HG03060 (cell line): ENCODE measurements at regions not wholly inside any gene's neighbourhood (a gene's known extent, or its start where the extent isn't known, plus 50 kb on each side); places are given as distances from the start of the nearest gene placed in this dataset.
A peak's percentile ranks its signal among the peaks of the same experiment; 100 is the strongest.

Experiments
- ATAC-seq: cut with Tn5 transposase; IDR thresholded peaks from one replicate; pipeline ENCODE4 v1.9.1; 2021; ENCODE audit warnings: low read depth, moderate number of reproducible peaks; ENCODE audit not compliant: unreplicated experiment

DNA sequence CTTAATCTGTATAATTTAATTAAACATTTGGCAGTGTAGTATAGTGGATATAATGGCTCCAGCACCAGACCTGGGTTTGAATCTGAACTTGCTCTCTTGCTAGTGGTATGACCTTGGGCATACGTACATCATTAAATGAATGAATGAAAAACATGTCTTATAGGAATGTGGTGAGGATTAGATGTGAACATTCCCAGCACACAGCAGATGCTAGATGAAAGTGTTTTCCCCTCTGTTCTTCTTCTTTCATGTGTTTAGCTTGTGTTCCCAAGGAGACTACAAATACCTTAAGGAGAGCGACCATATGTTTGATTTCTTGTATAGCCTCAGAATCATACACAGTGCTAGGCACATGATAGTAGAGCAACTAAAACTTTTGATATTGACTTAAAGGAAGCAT lies 56.5 kb downstream of the CT47B1 start:
- ATAC-seq: no peak

DNA sequence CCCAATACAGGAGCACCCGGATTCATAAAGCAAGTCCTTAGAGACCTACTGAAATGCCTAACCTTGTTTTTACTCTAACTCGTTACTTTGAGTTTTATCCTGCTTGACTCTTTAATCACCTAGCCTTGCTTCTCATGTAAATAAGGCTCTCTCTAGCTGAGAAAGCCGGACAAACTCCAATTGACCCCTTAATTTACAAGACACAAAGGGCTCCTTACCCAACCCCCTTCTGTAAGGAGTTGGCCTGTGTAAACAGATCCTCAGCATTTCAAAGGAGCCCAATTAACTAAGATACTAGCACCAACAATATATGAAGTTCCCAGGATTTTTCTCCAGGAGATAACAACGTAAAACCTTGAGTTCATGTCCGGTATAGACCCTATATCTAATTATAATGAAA lies 61.7 kb downstream of the CT47B1 start:
- ATAC-seq: no peak

DNA sequence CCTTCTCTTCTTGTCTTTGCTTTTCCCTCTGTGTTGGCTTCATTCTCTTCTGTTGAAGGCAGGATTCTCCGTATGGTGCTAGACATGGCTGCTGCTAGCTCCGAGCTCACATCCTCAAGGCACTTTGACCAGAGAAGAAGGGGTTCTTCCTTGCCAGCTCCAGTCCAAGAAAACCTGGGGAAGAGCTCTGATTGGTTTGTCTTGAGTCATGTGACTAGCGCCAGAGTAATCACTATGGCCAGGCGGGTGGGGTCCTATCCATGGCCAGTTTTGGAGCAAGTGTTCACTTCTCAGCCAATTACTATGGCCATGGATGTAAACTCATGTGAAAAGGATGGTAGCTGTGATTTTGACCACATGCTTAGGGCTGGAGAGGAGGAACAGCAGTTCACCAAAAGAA lies 74.2 kb downstream of the CT47B1 start:
- ATAC-seq: no peak

DNA sequence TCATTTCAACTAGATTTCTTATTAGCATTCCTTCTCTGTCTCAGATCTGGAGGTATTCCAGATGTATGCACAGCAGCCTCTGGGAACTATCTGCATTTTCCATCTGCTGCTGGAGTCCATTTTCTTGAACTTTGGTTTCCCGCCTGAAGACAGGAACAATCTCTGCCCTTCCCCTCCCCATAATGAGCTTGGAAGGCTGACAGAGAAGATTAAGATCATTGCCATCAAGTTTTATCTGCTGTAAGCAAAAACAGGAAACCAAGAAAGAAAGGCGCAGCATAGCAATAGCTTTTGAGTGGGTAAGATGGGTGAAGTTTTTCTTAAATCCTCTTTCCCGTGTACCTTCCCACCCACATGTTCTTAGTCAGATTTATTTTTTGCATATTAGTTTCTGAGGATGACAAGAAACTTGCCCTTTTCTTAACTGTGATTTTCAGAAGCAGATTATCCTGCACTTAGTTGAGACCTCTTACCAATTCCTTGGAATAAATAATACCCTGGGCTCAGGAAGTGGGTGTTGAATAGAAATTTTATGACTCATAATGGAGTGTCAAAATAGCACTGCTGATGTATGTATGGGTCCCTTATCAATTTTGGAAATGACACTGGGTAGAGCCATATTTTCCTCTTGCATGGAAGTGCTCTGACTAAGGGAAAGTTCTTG lies 78.3 kb downstream of the CT47B1 start:
- no peak for ATAC-seq

DNA sequence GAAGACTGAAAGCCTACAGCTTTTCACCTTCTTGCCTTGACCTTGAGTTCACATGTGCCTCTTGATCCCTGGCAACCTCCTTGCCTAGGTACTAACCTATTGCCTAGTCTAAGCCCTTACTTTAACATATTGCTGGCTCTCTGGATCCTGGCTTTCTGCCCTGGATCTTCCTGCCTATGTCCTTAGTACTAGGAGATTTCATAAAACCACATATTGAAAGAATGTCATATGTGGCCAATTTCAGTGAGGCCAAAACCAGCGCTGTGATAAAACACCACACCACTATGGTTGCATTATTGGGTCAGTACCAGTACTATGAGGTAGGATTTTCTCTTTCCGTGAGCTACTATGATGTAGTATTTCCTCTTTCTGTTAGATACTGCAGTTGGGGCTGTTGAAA lies 80.4 kb downstream of the CT47B1 start:
- no peak for ATAC-seq

DNA sequence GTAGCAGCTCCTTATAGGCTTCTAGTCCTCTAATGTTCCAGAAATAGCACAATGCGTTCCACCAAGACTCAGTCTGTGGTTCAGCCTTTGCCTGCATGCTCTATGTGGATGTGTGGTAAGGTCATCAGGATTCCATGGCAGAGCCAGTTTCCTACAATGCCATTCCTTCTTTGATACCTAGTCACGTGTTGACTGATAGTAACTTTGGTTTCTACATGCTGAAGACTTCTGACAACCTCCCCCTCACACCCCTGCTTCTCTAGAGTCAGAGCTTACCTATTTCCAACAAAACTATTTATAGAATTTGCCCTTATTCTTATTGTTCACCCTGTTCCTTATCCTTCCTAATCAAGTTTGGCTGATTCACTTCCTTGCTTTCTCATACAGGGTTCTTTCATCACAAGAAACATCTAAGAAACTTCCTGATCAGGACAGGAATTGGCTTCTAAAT lies 81.1 kb downstream of the CT47B1 start:
- no peak for ATAC-seq

DNA sequence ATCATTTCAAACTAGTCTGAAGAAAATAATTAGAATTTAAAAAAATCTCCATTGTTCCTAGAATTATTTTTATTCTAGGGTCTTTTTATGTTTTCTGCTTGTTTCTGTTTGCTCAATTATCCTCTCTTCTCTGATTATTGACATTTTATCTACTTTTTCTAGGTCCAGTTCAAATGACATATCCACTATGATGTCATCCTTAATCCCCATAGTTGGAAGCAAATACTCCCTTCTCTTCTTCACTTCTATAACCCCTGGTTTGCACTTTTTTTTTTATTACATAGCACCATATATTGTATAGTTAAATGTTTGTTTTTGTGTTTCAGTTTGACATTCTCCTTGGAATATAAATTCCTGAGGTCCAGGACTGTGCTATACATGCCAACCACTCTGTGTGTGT lies 82.6 kb downstream of the CT47B1 start:
- ATAC-seq: no peak

DNA sequence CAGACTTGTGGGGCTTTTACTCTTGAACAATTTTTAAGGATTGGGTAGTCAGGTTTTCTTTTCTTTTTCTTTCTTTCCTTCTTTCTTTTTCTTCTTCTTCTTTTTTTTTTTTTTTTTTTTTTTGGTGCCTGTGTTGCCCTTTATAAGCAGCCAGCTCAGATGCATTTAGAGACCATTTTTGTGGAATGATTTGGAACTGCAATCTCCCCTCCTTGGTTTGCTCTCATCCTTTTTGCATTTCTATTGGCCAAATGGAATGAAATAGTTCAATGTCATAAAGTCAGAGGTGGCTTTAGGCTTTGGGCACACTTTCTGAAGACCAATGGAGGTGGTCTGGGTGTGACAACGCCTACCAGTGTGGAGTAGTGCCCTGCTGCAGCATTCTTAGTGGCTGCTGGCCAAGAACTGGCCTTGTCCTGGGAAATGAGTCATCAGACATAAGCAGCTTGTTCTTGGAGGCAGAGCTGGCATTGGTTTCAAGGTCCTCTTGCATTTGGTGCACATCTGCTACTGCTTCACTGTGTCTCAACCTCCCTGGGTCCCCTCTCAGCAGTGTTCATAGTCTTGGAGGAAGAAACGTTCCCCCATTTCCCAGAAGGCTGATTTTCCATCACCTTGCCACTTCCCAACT lies 84.5 kb downstream of the CT47B1 start:
- no peak for ATAC-seq

DNA sequence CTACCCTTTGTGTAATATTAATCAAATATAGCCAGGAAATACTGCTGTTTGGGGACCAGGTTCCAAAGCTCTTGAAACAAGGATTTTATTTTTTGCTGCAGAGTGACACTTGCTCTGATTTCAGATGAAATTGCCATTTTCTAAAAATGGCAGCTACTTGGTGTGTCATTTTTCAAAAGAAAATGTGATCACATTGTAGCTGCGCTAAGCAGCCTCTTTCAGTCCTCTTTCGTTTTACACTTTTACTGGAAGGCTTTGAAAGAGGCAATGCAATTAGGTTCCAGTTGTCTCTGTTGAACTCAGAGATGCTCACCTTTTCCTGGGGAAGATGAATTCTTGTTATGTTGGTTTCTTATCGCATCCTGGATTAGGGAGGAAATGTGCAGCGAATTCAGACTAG lies 85.1 kb downstream of the CT47B1 start:
- no peak for ATAC-seq

DNA sequence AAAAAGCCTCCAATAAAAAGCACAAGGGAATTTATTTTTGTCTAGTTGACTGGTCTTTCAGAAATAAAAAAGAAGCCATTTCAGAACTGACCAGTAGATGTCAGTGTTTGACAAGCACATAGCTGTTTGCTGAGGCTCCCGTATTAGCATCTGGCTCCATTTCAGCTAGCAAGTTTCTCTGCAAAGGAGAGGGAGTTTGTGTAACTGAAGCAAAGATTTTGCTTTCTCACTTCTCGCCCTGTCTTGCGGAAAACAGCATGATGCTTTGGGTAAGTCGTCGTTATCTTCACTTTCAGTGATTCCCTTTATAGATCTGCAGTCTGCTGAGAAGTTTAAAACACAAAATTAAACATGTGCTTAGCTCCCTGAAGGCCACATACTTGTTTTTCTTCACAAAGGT lies 85.5 kb downstream of the CT47B1 start:
- peak; percentile 68 for ATAC-seq

DNA sequence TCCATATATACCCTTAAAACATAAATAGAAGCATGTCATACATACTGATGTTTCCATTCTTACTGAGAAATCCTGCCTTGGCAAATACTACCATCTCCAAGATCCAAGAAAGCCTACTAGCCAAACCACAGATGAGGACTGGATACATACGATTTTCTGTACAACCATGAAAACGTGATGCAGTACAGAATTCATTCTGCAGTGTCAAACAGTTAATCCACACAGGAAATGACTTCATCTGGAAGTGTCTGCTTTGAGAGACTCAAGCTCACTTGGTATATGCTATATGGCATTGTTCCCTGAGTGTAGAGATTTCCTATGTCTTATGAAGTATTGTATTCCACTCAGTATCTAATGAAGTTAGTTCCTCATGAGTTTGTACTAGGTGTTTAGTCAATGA lies 94.3 kb downstream of the CT47B1 start:
- no peak for ATAC-seq

DNA sequence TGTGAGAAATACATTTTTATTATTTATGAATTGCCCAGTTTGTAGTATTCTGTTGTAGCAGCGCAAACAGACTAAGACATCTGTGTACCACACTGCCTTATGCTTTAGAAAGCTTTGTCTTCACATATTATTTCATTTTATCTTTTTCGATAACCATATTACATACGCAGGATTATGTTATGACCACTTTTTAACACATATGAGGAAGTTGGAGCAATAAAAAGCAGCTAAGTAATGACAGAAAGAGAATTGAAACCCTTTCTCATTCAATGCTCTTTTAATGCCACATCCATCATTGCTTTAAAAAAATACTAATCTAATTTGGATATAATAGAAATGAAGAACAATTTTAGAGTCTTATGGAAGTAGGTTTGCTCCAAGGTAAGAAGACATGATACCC lies 99.7 kb downstream of the CT47B1 start:
- no peak for ATAC-seq

DNA sequence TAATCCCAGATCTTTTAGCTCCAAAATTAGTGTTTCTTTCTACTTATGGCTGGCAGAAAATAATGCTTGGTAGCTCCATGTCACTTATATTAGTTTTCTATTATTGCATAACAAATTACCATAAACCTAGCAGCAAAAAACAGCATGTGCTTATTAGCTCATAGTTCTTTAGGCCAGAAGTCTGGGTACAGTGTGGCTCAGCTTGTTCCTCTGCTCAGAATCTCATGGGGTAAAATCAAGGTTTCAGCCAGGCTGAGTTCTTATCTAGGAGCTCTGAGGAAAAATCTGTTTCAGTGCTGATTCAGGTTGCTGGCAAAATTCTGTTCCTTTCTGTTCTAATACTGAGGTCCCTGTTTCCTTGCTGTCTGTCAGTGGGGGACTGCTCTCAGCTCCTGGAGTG lies 101.1 kb downstream of the CT47B1 start:
- no peak for ATAC-seq

DNA sequence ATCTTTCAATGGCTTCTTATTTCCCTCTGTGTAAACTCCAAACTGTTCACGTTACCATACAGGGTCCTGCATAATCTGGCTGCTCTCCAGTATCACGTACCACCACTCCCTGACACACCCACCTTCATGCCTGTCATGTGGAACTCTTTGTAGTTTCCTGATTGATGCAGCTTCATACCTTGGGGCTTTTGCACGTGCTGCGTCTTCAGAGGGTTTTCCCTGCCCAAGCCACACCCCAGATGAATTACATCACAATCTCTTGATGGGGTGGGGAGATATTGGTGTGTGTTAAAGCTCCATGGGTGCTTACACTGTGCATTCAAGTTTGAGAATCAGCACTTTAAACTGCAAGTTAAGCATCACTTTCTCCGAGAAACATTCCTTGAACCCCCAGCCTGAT lies 101.9 kb downstream of the CT47B1 start:
- no peak for ATAC-seq

DNA sequence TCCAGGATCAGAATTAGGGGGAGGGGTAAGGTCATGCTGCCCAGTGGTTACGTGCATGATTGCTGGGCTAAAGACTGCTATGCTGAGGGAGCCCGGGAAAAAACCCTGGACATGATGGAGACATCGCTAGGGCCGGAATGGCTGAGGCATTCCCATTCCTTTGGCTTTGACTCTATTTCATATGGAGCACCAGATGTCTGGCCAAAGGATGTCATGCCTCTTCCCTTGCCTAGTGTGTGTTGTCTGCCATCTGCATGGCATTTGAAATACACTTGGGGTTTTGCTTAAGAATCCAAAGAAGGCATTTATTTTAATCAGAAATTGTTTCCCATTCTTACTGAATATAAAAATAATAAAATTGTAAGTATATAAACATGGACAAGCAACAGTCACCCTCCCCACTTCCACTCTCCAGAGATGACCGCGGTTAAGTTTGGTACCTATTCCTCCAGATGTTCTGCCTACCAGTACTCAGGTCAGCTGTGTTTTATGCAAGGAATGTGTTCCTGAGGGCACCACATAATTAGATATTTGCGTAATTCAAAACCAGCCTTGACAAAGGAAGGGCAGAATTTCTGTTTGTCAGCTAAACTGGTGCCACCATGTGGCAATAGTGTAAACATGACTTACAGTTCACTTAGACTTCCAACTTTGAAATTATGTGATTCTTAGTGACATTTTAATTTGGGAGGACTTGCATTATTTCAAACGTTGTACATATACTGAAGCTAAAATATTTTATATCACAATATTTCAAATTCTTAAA lies 105.9 kb downstream of the CT47B1 start:
- ATAC-seq: no peak

DNA sequence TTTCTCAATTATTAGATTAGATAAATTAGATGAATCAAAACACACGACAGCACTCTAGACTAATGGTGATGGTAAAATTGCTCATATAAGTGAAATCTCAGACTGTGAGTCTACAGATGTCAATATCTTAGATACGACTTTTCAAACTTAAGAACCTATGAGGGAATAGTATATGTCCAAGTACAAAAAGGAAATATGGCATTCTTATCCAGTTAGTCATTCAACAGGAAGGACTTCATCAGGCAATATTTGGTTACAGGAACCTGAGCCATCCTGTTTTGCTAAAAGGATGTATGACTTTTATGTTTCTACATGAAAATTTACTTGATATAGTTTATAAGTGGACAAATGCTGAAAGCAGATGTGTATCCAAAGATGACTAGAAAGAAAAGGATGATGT lies 107.0 kb downstream of the CT47B1 start:
- no peak for ATAC-seq

DNA sequence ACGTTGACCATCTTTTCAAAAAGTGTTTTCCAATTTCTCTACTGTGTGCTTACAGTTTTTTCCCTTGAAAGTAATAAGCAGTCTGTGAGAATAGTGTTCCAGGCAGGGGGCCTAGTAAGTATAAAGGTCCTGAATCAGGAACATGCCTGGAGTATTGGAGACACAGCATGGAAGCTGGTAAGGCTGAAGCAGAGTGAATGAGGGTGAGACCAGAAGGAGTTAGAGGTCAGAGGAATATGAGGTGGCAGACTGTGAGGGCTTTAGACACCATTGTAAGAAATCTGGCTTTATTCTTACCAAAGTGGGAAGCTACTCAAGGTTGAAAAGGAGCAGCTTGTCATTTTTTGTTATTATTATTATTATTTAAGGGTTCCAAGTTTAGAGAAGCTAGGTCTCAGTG lies 107.4 kb downstream of the CT47B1 start:
- no peak for ATAC-seq

DNA sequence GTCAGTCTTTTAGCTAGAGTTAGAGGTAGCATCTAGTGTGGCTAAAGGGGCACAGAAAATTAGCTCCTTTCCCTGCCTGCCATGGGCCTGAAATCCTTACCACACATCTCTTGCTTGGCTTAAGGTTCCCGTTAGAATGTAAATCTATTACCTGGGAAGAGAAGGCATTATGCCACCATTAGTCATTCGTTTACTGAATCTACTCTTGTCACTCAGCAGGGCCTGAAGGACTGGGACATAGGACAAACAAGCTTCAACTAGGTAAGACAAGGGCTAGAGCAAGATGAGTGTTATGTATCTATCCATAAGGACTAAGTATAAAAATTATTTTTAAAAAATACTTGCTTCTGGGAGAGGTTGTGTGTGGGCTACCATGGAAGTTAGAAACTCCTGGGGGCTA lies 112.4 kb downstream of the CT47B1 start:
- ATAC-seq: no peak

DNA sequence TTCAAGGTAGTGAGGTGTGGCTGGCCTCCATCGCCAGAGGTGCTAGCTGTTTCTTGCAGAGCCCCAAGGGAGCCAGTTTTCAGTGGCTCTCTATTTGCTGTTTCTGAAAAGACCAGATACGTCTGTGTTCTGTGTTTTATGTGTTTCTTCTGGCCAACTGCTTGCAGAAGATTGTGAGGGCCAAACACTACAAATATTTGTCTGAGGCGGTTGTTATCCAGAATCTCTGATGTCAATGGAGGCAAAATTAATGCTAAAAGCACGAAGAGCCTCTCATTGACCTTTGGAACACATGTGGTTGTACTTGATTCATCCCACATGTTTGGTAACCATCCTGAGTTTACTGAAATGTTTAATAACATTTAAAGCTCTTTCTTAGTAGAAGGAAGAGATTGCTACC lies 113.9 kb downstream of the CT47B1 start:
- no peak for ATAC-seq

DNA sequence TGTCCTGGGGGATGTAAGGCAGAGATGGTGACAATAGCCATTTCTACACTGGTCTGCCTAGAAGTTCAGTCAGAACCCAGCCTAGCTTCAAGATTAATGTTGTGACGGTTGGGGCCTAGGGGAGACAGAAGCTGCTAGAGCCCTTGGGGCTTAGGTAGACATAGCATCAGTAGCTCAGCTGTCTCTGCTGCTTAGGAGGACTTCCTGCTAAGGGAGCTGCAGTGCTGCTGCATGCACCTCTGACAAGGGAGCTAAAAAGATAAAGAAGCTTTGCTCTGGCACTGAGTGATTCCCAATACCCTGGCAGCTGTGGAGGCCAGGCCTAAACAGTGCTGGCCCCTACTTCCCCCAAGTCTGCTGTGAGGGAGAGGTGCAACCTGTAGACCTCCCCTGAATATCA lies 116.0 kb downstream of the CT47B1 start:
- no peak for ATAC-seq

DNA sequence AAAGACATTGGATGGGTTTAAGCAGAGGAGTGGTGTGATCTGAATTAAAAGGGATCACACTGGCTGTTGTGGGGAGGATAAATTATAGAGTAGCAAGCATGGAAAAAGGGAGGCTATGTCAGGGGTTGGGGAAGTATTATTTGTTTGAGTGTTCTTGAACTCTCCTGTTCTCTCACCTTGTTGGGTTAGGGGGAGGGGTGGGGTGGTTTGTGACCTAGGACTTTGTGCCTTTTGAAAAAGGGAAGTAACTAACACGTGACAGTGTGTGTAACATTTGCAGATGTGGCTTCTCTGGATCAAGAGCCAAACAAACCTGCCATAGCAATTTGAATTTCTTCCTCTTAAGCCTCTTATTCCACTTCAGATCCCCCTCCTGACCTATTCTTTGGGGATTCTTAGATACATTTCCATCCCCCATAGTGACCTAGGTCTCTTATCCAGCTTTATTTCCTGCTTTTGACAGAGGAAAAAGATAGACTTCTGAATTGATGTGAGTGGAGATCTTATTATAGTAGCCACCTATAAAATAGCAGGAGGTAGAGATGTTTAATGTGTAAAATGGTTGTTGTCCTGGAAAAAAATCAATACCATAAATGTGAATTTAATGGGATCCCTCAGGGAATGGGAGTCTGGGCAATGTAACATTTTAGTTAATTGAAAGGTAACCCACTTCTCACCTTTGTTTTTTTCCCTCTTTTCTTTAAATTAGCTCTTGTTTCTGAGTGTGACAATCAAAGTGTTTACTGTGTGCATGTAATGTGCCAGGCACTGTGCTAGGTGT lies 120.4 kb downstream of the CT47B1 start:
- peak; percentile 43 for ATAC-seq
